ENCODE measurements at regions not wholly inside any gene's neighbourhood (a gene's known extent, or its start where the extent isn't known, plus 50 kb on each side); places are given as distances from the start of the nearest gene placed in this dataset.

- POLR2A ChIA-PET = no interaction called here
- CTCF ChIA-PET = no interaction called here
- H3K36me3 ChIP-seq (ENCODE audit: control insufficient read depth in 4 of 4, insufficient read depth in 4 of 4, low read length in 3 of 4) = no peaks in the 10 kb centered on the region
- no peaks in the 10 kb centered on the region for H3K27me3 ChIP-seq (replicated peaks in 2 of 5; ENCODE audit: control insufficient read depth in 4 of 5, insufficient read depth in 5 of 5, low read length in 4 of 5)
- peaks cover 0 to 10% (median 5%) of the 10 kb centered on the region in 4 experiments for H3K4me1 ChIP-seq (ENCODE audit: control extremely low read depth in 1 of 4, control insufficient read depth in 4 of 4, insufficient read depth in 4 of 4, low read length in 3 of 4)
- H3K27ac ChIP-seq (ENCODE audit: insufficient read depth in 1 of 2, low read depth in 1 of 2, low read length in 2 of 2, poor library complexity in 1 of 2, severe bottlenecking in 2 of 2) = no peak overlapping the region
- WGBS (ENCODE audit: insufficient coverage) = 75% methylated on average over 4 of the region's 10 CpGs
- DNase-seq = no peak
- H3K9me3 ChIP-seq (ENCODE audit: control extremely low read depth in 1 of 5, control insufficient read depth in 4 of 5, insufficient read depth in 2 of 5, low read depth in 1 of 5, low read length in 4 of 5) = no peaks in the 10 kb centered on the region
- H3K4me3 ChIP-seq (ENCODE audit: control insufficient read depth in 1 of 7, extremely low read depth in 1 of 7, insufficient read depth in 4 of 7, low read depth in 2 of 7, low read length in 6 of 7) = no peak overlapping the region
These were observed 110.2 kb downstream of the VAPA start for GRCh38 chr18:10023853-10024570.

- Histone ChIP-seq H3K9me3 (ENCODE audit: control extremely low read depth in 1 of 5, control insufficient read depth in 4 of 5, insufficient read depth in 2 of 5, low read depth in 1 of 5, low read length in 4 of 5) (no peaks in the 10 kb centered on the region), H3K4me3 (ENCODE audit: control insufficient read depth in 1 of 7, extremely low read depth in 1 of 7, insufficient read depth in 4 of 7, low read depth in 2 of 7, low read length in 6 of 7) (no peak overlapping the region), H3K36me3 (ENCODE audit: control insufficient read depth in 4 of 4, insufficient read depth in 4 of 4, low read length in 3 of 4) (no peaks in the 10 kb centered on the region), H3K27me3 (replicated peaks in 2 of 5; ENCODE audit: control insufficient read depth in 4 of 5, insufficient read depth in 5 of 5, low read length in 4 of 5) (no peaks in the 10 kb centered on the region), H3K4me1 (ENCODE audit: control extremely low read depth in 1 of 4, control insufficient read depth in 4 of 4, insufficient read depth in 4 of 4, low read length in 3 of 4) (no peaks in the 10 kb centered on the region), H3K27ac (ENCODE audit: insufficient read depth in 1 of 2, low read depth in 1 of 2, low read length in 2 of 2, poor library complexity in 1 of 2, severe bottlenecking in 2 of 2) (no peak overlapping the region)
- DNase-seq = no peak
- CTCF ChIA-PET = interaction anchor here (0.8 to 1.0 kb wide), 2 partner anchors 8 to 53 kb away, joined by 3 read pairs; no protein-coding TSS in a partner anchor
- POLR2A ChIA-PET = no interaction called here
- 96% methylated on average over 14 of the region's 15 CpGs for WGBS (ENCODE audit: insufficient coverage)
These were observed 112.2 kb downstream of the VAPA start for GRCh38 chr18:10025711-10026670.

- H3K9me3 ChIP-seq (ENCODE audit: control extremely low read depth in 1 of 5, control insufficient read depth in 4 of 5, insufficient read depth in 2 of 5, low read depth in 1 of 5, low read length in 4 of 5) = no peaks in the 10 kb centered on the region
- H3K4me3 ChIP-seq (ENCODE audit: control insufficient read depth in 1 of 7, extremely low read depth in 1 of 7, insufficient read depth in 4 of 7, low read depth in 2 of 7, low read length in 6 of 7) = no peak overlapping the region
- no CpG with 5 or more reads among the region's 4 CpGs for WGBS (ENCODE audit: insufficient coverage)
- peaks cover 0 to 2% (median 1%) of the 10 kb centered on the region in 4 experiments for H3K4me1 ChIP-seq (ENCODE audit: control extremely low read depth in 1 of 4, control insufficient read depth in 4 of 4, insufficient read depth in 4 of 4, low read length in 3 of 4)
- no peak overlapping the region for H3K27ac ChIP-seq (ENCODE audit: insufficient read depth in 1 of 2, low read depth in 1 of 2, low read length in 2 of 2, poor library complexity in 1 of 2, severe bottlenecking in 2 of 2)
- CTCF ChIA-PET = interaction anchor here (0.8 to 1.0 kb wide), 2 partner anchors 10 to 52 kb away, joined by 3 read pairs; no protein-coding TSS in a partner anchor
- DNase-seq = no peak
- POLR2A ChIA-PET = interaction anchor here (0.5 kb wide), 1 partner anchor 457 kb away, joined by 3 read pairs; no protein-coding TSS in a partner anchor
- H3K27me3 ChIP-seq (replicated peaks in 2 of 5; ENCODE audit: control insufficient read depth in 4 of 5, insufficient read depth in 5 of 5, low read length in 4 of 5) = no peaks in the 10 kb centered on the region
- H3K36me3 ChIP-seq (ENCODE audit: control insufficient read depth in 4 of 4, insufficient read depth in 4 of 4, low read length in 3 of 4) = no peaks in the 10 kb centered on the region
These were observed 113.2 kb downstream of the VAPA start for GRCh38 chr18:10027031-10027430.

GRCh38 chr18:10027461-10027860, 113.6 kb downstream of the VAPA start:
- Histone ChIP-seq H3K27me3 (replicated peaks in 2 of 5; ENCODE audit: control insufficient read depth in 4 of 5, insufficient read depth in 5 of 5, low read length in 4 of 5) (no peaks in the 10 kb centered on the region), H3K9me3 (ENCODE audit: control extremely low read depth in 1 of 5, control insufficient read depth in 4 of 5, insufficient read depth in 2 of 5, low read depth in 1 of 5, low read length in 4 of 5) (no peaks in the 10 kb centered on the region), H3K4me1 (ENCODE audit: control extremely low read depth in 1 of 4, control insufficient read depth in 4 of 4, insufficient read depth in 4 of 4, low read length in 3 of 4) (peaks cover 0 to 6% (median 5%) of the 10 kb centered on the region in 4 experiments), H3K27ac (ENCODE audit: insufficient read depth in 1 of 2, low read depth in 1 of 2, low read length in 2 of 2, poor library complexity in 1 of 2, severe bottlenecking in 2 of 2) (no peak overlapping the region), H3K36me3 (ENCODE audit: control insufficient read depth in 4 of 4, insufficient read depth in 4 of 4, low read length in 3 of 4) (no peaks in the 10 kb centered on the region), H3K4me3 (ENCODE audit: control insufficient read depth in 1 of 7, extremely low read depth in 1 of 7, insufficient read depth in 4 of 7, low read depth in 2 of 7, low read length in 6 of 7) (no peak overlapping the region)
- no peak for DNase-seq
- ChIA-PET CTCF (interaction anchor here (1.0 kb wide), 1 partner anchor 9 kb away, joined by 3 read pairs; no protein-coding TSS in a partner anchor), POLR2A (no interaction called here)
- 100% methylated on average over 3 of the region's 3 CpGs for WGBS (ENCODE audit: insufficient coverage)

GRCh38 chr18:10029711-10030110, 115.9 kb downstream of the VAPA start:
- no peak overlapping the region for H3K4me3 ChIP-seq (ENCODE audit: control insufficient read depth in 1 of 7, extremely low read depth in 1 of 7, insufficient read depth in 4 of 7, low read depth in 2 of 7, low read length in 6 of 7)

GRCh38 chr18:10030816-10031541, 117.2 kb downstream of the VAPA start:
- WGBS (ENCODE audit: insufficient coverage) = 91% methylated on average over 20 of the region's 25 CpGs
- CTCF ChIA-PET = interaction anchor here (4.1 to 6.1 kb wide), 2 partner anchors 11 to 488 kb away, joined by 24 to 55 read pairs; no protein-coding TSS in a partner anchor

More at GRCh38 chr18:10029711-10030110, 115.9 kb downstream of the VAPA start:
- ChIA-PET POLR2A (interaction anchor here (0.6 kb wide), 1 partner anchor 906 kb away, joined by 3 read pairs; no protein-coding TSS in a partner anchor), CTCF (interaction anchor here (0.8 to 6.1 kb wide), 4 partner anchors 10 to 489 kb away, joined by 3 to 55 read pairs (median 14); no protein-coding TSS in a partner anchor)
- H3K27ac ChIP-seq (ENCODE audit: insufficient read depth in 1 of 2, low read depth in 1 of 2, low read length in 2 of 2, poor library complexity in 1 of 2, severe bottlenecking in 2 of 2) = no peak overlapping the region
- H3K9me3 ChIP-seq (ENCODE audit: control extremely low read depth in 1 of 5, control insufficient read depth in 4 of 5, insufficient read depth in 2 of 5, low read depth in 1 of 5, low read length in 4 of 5) = no peaks in the 10 kb centered on the region
- no peaks in the 10 kb centered on the region for H3K36me3 ChIP-seq (ENCODE audit: control insufficient read depth in 4 of 4, insufficient read depth in 4 of 4, low read length in 3 of 4)
- peaks cover 2 to 18% (median 15%) of the 10 kb centered on the region in 4 experiments for H3K4me1 ChIP-seq (ENCODE audit: control extremely low read depth in 1 of 4, control insufficient read depth in 4 of 4, insufficient read depth in 4 of 4, low read length in 3 of 4)
- no peaks in the 10 kb centered on the region for H3K27me3 ChIP-seq (replicated peaks in 2 of 5; ENCODE audit: control insufficient read depth in 4 of 5, insufficient read depth in 5 of 5, low read length in 4 of 5)
- DNase-seq = no peak
- 97% methylated on average over 10 of the region's 10 CpGs for WGBS (ENCODE audit: insufficient coverage)

More at GRCh38 chr18:10030816-10031541, 117.2 kb downstream of the VAPA start:
- H3K27me3 ChIP-seq (replicated peaks in 2 of 5; ENCODE audit: control insufficient read depth in 4 of 5, insufficient read depth in 5 of 5, low read length in 4 of 5) = no peaks in the 10 kb centered on the region
- POLR2A ChIA-PET = no interaction called here
- no peaks in the 10 kb centered on the region for H3K36me3 ChIP-seq (ENCODE audit: control insufficient read depth in 4 of 4, insufficient read depth in 4 of 4, low read length in 3 of 4)
- H3K9me3 ChIP-seq (ENCODE audit: control extremely low read depth in 1 of 5, control insufficient read depth in 4 of 5, insufficient read depth in 2 of 5, low read depth in 1 of 5, low read length in 4 of 5) = no peaks in the 10 kb centered on the region
- H3K4me1 ChIP-seq (ENCODE audit: control extremely low read depth in 1 of 4, control insufficient read depth in 4 of 4, insufficient read depth in 4 of 4, low read length in 3 of 4) = peaks cover 2 to 18% (median 15%) of the 10 kb centered on the region in 4 experiments
- no peak overlapping the region for H3K27ac ChIP-seq (ENCODE audit: insufficient read depth in 1 of 2, low read depth in 1 of 2, low read length in 2 of 2, poor library complexity in 1 of 2, severe bottlenecking in 2 of 2)
- H3K4me3 ChIP-seq (ENCODE audit: control insufficient read depth in 1 of 7, extremely low read depth in 1 of 7, insufficient read depth in 4 of 7, low read depth in 2 of 7, low read length in 6 of 7) = no peak overlapping the region
- no peak for DNase-seq

Data from common myeloid progenitor, CD34-positive (primary cell).